ENCODE measurements at regions not wholly inside any gene's neighbourhood (a gene's known extent, or its start where the extent isn't known, plus 50 kb on each side); places are given as distances from the start of the nearest gene placed in this dataset.
"Not testable (repeated sequence)": the region's sequence is repeated elsewhere in the genome, so short reads cannot be mapped to it uniquely, and the experiment has no call there.

GRCh38 chr3:35263477-35263876 lies 375.8 kb upstream of the ARPP21 start:
- POLR2A ChIA-PET, result no interaction called here
- Mint-ChIP-seq H3K9me3 (peaks cover 2% of the 10 kb centered on the region), H3K4me1 (no peaks in the 10 kb centered on the region), H3K27ac (no peak overlapping the region), H3K4me3 (no peak overlapping the region), H3K36me3 (no peaks in the 10 kb centered on the region), H3K27me3 (no peaks in the 10 kb centered on the region)
- ATAC-seq (ENCODE audit: low read depth) (no peak), DNase-seq (no peak)

GRCh38 chr3:35266065-35266464 lies 373.3 kb upstream of the ARPP21 start:
- DNase-seq; POLR2A ChIA-PET; H3K36me3 Mint-ChIP-seq; ATAC-seq (ENCODE audit: low read depth); H3K27me3 Mint-ChIP-seq; H3K4me3 Mint-ChIP-seq; H3K9me3 Mint-ChIP-seq; H3K4me1 Mint-ChIP-seq; H3K27ac Mint-ChIP-seq: not testable (repeated sequence)

- Mint-ChIP-seq H3K27ac (no peak overlapping the region), H3K9me3 (peaks cover 8% of the 10 kb centered on the region), H3K36me3 (no peaks in the 10 kb centered on the region), H3K27me3 (no peaks in the 10 kb centered on the region), H3K4me1 (no peaks in the 10 kb centered on the region), H3K4me3 (no peak overlapping the region)
- DNase-seq (no peak), ATAC-seq (ENCODE audit: low read depth) (no peak)
- POLR2A ChIA-PET, result no interaction called here
Measured at GRCh38 chr3:35275768-35276167, 363.6 kb upstream of the ARPP21 start.

GRCh38 chr3:35276568-35276967 lies 362.8 kb upstream of the ARPP21 start:
- H3K9me3 Mint-ChIP-seq, result peaks cover 8% of the 10 kb centered on the region
- H3K27ac Mint-ChIP-seq, result no peak overlapping the region
- no peaks in the 10 kb centered on the region for H3K4me1 Mint-ChIP-seq
- H3K36me3 Mint-ChIP-seq, result no peaks in the 10 kb centered on the region
- DNase-seq, result no peak
- H3K27me3 Mint-ChIP-seq, result no peaks in the 10 kb centered on the region
- POLR2A ChIA-PET, result no interaction called here
- H3K4me3 Mint-ChIP-seq, result no peak overlapping the region
- ATAC-seq (ENCODE audit: low read depth), result no peak

- Mint-ChIP-seq H3K9me3 (peaks cover 6% of the 10 kb centered on the region), H3K27me3 (no peaks in the 10 kb centered on the region), H3K4me3 (no peak overlapping the region), H3K36me3 (no peaks in the 10 kb centered on the region), H3K27ac (no peak overlapping the region), H3K4me1 (peaks cover 11% of the 10 kb centered on the region)
- POLR2A ChIA-PET, result no interaction called here
- no peak for DNase-seq
- ATAC-seq (ENCODE audit: low read depth), result no peak
Measured at GRCh38 chr3:35291471-35292236, 347.7 kb upstream of the ARPP21 start.

- ATAC-seq (ENCODE audit: low read depth) (no peak), DNase-seq (no peak)
- Mint-ChIP-seq H3K27me3 (no peaks in the 10 kb centered on the region), H3K4me1 (peaks cover 11% of the 10 kb centered on the region), H3K27ac (no peak overlapping the region), H3K36me3 (no peaks in the 10 kb centered on the region), H3K9me3 (peaks cover 6% of the 10 kb centered on the region), H3K4me3 (no peak overlapping the region)
- POLR2A ChIA-PET, result no interaction called here
Measured at GRCh38 chr3:35292568-35292967, 346.8 kb upstream of the ARPP21 start.

- peaks cover 6% of the 10 kb centered on the region for H3K9me3 Mint-ChIP-seq
- POLR2A ChIA-PET, result no interaction called here
- H3K27ac Mint-ChIP-seq, result no peak overlapping the region
- no peak overlapping the region for H3K4me3 Mint-ChIP-seq
- H3K4me1 Mint-ChIP-seq, result peaks cover 11% of the 10 kb centered on the region
- peaks cover 6% of the 10 kb centered on the region for H3K27me3 Mint-ChIP-seq
- ATAC-seq (ENCODE audit: low read depth) (no peak), DNase-seq (no peak)
- H3K36me3 Mint-ChIP-seq, result no peaks in the 10 kb centered on the region
Measured at GRCh38 chr3:35295906-35296305, 343.4 kb upstream of the ARPP21 start.

- POLR2A ChIA-PET, result no interaction called here
- peak overlapping the region; percentile 50 for H3K27ac Mint-ChIP-seq
- peaks cover 11% of the 10 kb centered on the region for H3K4me1 Mint-ChIP-seq
- H3K9me3 Mint-ChIP-seq, result peaks cover 6% of the 10 kb centered on the region
- DNase-seq, result no peak
- no peaks in the 10 kb centered on the region for H3K36me3 Mint-ChIP-seq
- ATAC-seq (ENCODE audit: low read depth), result peak; percentile 80
- H3K27me3 Mint-ChIP-seq, result peaks cover 6% of the 10 kb centered on the region
- H3K4me3 Mint-ChIP-seq, result peak overlapping the region; percentile 41
Measured at GRCh38 chr3:35296533-35296932, 342.8 kb upstream of the ARPP21 start.

- H3K36me3 Mint-ChIP-seq; H3K27me3 Mint-ChIP-seq; H3K4me3 Mint-ChIP-seq; H3K9me3 Mint-ChIP-seq; POLR2A ChIA-PET; DNase-seq; ATAC-seq (ENCODE audit: low read depth); H3K27ac Mint-ChIP-seq: not testable (repeated sequence)
- peaks cover 11% of the 10 kb centered on the region for H3K4me1 Mint-ChIP-seq
Measured at GRCh38 chr3:35296944-35297343, 342.4 kb upstream of the ARPP21 start.

GRCh38 chr3:35305406-35305805 lies 333.9 kb upstream of the ARPP21 start:
- no peak for DNase-seq

GRCh38 chr3:35307296-35307695 lies 332.0 kb upstream of the ARPP21 start:
- POLR2A ChIA-PET, result no interaction called here
- Mint-ChIP-seq H3K27me3 (peaks cover 9% of the 10 kb centered on the region), H3K9me3 (no peaks in the 10 kb centered on the region), H3K4me1 (no peaks in the 10 kb centered on the region), H3K4me3 (no peak overlapping the region), H3K27ac (no peak overlapping the region), H3K36me3 (no peaks in the 10 kb centered on the region)
- DNase-seq, result no peak
- no peak for ATAC-seq (ENCODE audit: low read depth)

More at GRCh38 chr3:35305406-35305805, 333.9 kb upstream of the ARPP21 start:
- Mint-ChIP-seq H3K36me3 (no peaks in the 10 kb centered on the region), H3K27ac (no peak overlapping the region), H3K27me3 (peaks cover 12% of the 10 kb centered on the region), H3K4me3 (no peak overlapping the region), H3K9me3 (no peaks in the 10 kb centered on the region), H3K4me1 (no peaks in the 10 kb centered on the region)
- POLR2A ChIA-PET, result no interaction called here
- no peak for ATAC-seq (ENCODE audit: low read depth)

- H3K27ac Mint-ChIP-seq; H3K36me3 Mint-ChIP-seq; ATAC-seq (ENCODE audit: low read depth); POLR2A ChIA-PET; H3K4me1 Mint-ChIP-seq; H3K4me3 Mint-ChIP-seq; H3K9me3 Mint-ChIP-seq; H3K27me3 Mint-ChIP-seq; DNase-seq: not testable (repeated sequence)
Measured at GRCh38 chr3:35316841-35317240, 322.5 kb upstream of the ARPP21 start.

- no peak overlapping the region for H3K27ac Mint-ChIP-seq
- no peak overlapping the region for H3K4me3 Mint-ChIP-seq
- DNase-seq (no peak), ATAC-seq (ENCODE audit: low read depth) (no peak)
- H3K36me3 Mint-ChIP-seq, result no peaks in the 10 kb centered on the region
- no peaks in the 10 kb centered on the region for H3K27me3 Mint-ChIP-seq
- peaks cover 8% of the 10 kb centered on the region for H3K9me3 Mint-ChIP-seq
- H3K4me1 Mint-ChIP-seq, result no peaks in the 10 kb centered on the region
- POLR2A ChIA-PET, result no interaction called here
Measured at GRCh38 chr3:35320646-35321407, 318.5 kb upstream of the ARPP21 start.

- POLR2A ChIA-PET, result no interaction called here
- ATAC-seq (ENCODE audit: low read depth) (no peak), DNase-seq (no peak)
- Mint-ChIP-seq H3K4me1 (no peaks in the 10 kb centered on the region), H3K27ac (no peak overlapping the region), H3K9me3 (peaks cover 8% of the 10 kb centered on the region), H3K36me3 (no peaks in the 10 kb centered on the region), H3K4me3 (no peak overlapping the region), H3K27me3 (no peaks in the 10 kb centered on the region)
Measured at GRCh38 chr3:35322070-35322469, 317.3 kb upstream of the ARPP21 start.
